ENCODE measurements at regions not wholly inside any gene's neighbourhood (a gene's known extent, or its start where the extent isn't known, plus 50 kb on each side); places are given as distances from the start of the nearest gene placed in this dataset.
"Not testable (repeated sequence)": the region's sequence is repeated elsewhere in the genome, so short reads cannot be mapped to it uniquely, and the experiment has no call there.

DNA sequence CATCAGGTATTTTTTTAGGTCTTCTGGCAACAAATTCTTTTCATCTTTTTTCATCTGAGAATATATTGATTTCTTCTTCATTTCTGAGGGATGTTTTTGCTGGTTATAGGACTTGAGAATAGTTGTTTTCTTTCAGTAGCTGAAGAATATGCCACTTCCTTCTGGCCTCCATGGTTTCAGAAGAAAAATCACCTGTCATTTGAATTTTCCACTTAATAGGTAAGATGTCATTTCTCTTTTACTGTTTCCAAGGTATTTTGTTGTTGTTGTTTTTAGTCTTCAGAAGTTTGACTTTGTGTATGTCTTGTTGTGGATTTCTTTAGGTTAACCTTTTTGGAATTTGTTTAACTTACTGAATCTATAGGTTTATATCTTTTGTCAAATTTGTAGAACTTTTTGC, 257.8 kb upstream of the AMIGO2 start:
- H3K4me3 Mint-ChIP-seq: no peak overlapping the region
- H3K4me1 Mint-ChIP-seq (ENCODE audit: low read depth): no peaks in the 10 kb centered on the region
- intact Hi-C loops (cut with micrococcal nuclease): no loop called here
- H3K27me3 Mint-ChIP-seq: no peaks in the 10 kb centered on the region
- peaks cover 25% of the 10 kb centered on the region for H3K9me3 Mint-ChIP-seq
- H3K27ac Mint-ChIP-seq: no peak overlapping the region
- no peaks in the 10 kb centered on the region for H3K36me3 Mint-ChIP-seq (ENCODE audit: low read depth)

DNA sequence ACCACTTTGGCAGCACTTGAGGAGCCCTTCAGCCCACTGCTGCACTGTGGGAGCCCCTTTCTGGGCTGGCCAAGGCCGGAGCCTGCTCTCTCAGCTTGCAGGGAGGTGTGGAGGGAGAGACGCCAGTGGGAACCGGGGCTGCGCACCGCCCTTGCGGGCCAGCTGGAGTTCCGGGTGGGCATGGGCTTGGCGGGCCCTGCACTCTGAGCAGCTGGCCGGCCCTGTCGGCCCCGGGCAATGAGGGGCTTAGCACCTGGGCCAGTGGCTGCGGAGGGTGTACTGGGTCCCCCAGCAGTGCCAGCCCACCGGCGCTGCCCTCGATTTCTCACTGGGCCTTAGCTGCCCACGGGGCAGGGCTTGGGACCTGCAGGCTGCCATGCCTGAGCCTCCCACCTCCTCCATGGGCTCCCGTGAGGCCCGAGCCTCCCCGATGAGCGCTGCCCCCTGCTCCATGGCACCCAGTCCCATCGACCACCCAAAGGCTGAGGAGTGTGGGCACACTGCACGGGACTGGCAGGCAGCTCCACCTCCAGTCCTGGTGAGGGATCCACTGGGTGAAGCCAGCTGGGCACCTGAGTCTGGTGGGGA, 253.6 kb upstream of the AMIGO2 start:
- H3K27me3 Mint-ChIP-seq; H3K36me3 Mint-ChIP-seq (ENCODE audit: low read depth); intact Hi-C loops (cut with micrococcal nuclease); H3K4me1 Mint-ChIP-seq (ENCODE audit: low read depth); H3K4me3 Mint-ChIP-seq; H3K27ac Mint-ChIP-seq: not testable (repeated sequence)
- peaks cover 22% of the 10 kb centered on the region for H3K9me3 Mint-ChIP-seq

DNA sequence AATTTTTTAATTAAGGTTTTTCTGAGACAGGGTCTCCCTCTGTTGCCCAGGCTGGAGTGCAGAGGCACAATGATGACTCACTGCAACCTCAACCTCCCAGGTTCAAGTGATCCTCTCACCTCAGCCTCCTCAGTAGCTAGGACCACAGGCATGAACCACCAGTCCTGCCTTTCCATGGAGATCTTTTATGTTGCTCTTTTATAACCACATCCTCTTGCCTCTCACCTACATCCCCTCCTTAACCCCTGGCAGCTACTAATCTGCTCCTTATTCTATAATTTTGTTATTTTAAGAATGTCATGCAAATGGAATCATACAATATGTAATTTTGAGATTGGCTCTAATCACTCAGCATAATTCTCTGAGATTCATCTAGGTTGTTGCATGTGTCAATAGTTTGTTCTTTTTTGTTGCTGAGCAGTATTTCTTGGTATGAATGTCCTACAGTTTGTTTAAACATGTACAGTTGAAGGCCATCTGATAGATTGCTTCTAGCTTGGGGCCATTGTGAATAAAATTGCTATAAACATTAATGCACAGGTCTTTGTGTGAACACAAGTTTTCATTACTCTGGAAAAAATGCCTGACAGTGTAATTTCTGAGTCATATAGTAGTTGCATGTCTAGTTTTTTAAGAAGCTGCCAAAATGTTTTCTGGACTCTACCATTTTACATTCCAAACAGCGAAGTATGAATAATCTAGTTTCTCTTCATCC, 249.2 kb upstream of the AMIGO2 start:
- Mint-ChIP-seq H3K4me1 (ENCODE audit: low read depth) (no peaks in the 10 kb centered on the region), H3K27ac (no peak overlapping the region), H3K9me3 (no peaks in the 10 kb centered on the region), H3K36me3 (ENCODE audit: low read depth) (no peaks in the 10 kb centered on the region), H3K4me3 (no peak overlapping the region), H3K27me3 (no peaks in the 10 kb centered on the region)
- intact Hi-C loops (cut with micrococcal nuclease): no loop called here

DNA sequence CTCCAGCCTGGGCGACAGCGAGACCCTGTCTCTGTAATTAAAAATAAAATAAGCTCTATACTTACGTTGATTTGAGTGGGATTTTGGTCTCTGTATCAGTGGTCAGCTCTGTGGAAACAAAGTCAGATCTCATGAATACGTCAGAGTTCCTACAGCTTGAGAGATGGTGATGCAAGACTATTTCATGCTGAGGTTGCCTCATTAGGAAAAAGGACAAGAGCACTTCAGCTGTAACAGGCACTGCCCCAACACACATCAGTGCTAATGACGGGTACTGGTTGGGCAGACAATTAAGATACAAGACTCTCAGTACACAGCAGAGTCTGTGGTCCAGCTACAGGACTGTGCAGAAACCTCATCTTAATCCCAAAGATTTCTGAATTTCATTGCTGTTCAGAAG, 246.4 kb upstream of the AMIGO2 start:
- no peak overlapping the region for H3K27ac Mint-ChIP-seq
- no peaks in the 10 kb centered on the region for H3K36me3 Mint-ChIP-seq (ENCODE audit: low read depth)
- peaks cover 12% of the 10 kb centered on the region for H3K4me1 Mint-ChIP-seq (ENCODE audit: low read depth)
- intact Hi-C loops (cut with micrococcal nuclease): no loop called here
- H3K4me3 Mint-ChIP-seq: no peak overlapping the region
- no peaks in the 10 kb centered on the region for H3K9me3 Mint-ChIP-seq
- H3K27me3 Mint-ChIP-seq: no peaks in the 10 kb centered on the region

DNA sequence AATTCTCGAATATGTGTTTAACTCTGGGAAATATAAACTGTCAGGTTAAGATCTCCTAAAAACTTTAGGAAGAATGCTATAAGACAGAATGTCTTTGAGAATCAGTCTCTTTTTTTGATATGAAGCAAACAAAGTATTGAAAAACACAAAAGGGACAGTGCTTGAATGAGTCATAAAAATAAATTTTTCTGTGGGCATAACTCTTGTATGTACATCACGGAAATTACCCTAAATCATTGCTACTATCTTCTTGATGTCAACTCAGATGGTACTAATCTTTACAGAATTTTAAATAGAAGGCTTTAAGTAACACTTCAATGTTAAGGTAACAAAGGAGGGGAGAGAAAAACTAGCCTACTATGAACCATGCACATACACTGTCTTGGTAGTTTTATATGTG, 244.0 kb upstream of the AMIGO2 start:
- Mint-ChIP-seq H3K4me3 (no peak overlapping the region), H3K27ac (no peak overlapping the region), H3K27me3 (no peaks in the 10 kb centered on the region), H3K36me3 (ENCODE audit: low read depth) (no peaks in the 10 kb centered on the region), H3K4me1 (ENCODE audit: low read depth) (peaks cover 28% of the 10 kb centered on the region), H3K9me3 (no peaks in the 10 kb centered on the region)
- intact Hi-C loops (cut with micrococcal nuclease): no loop called here

DNA sequence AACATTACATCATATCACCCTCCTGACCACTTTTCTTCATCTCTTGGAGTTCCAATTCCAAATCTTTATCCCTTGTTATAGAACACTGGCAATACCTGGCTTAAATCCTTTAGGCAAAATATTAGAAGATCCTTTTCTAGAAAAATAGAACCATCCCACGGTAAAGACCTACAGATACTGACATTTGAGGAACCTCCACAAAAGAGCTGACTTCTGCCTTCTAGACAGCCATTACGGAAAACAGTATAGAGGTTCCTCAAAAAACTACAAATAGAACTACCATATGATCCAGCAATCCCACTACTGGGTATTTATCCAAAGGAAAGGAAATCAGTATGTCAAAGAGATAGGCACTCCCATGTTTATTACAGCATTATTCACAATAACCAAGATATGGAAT, 241.7 kb upstream of the AMIGO2 start:
- Mint-ChIP-seq H3K4me1 (ENCODE audit: low read depth) (peaks cover 32% of the 10 kb centered on the region), H3K27ac (peak overlapping the region; percentile 75), H3K4me3 (no peak overlapping the region), H3K9me3 (no peaks in the 10 kb centered on the region), H3K36me3 (ENCODE audit: low read depth) (no peaks in the 10 kb centered on the region), H3K27me3 (no peaks in the 10 kb centered on the region)
- intact Hi-C loops (cut with micrococcal nuclease): loop anchor here (2.0 kb wide), 1 partner anchor 33 kb away; no protein-coding TSS in a partner anchor

DNA sequence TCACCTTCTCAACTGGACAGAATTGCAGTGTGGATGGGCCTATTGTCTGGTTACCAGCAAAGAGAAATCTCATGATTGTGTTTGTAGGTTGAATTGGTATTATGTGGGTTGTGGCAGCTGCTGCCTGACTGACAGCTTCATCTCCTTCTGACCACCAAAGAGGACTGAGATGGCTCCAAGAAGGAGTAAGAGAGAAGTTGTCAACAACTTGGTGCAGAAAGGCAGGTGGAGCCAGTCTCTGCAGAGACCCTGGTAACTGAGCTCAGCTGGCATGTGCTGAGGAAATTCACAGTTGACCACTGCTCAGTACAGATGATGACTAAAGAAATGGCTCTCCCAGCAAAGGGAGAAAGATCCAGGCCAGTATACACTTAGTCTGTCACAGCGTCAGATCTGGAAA, 240.0 kb upstream of the AMIGO2 start:
- H3K27ac Mint-ChIP-seq: peak overlapping the region; percentile 17
- H3K4me3 Mint-ChIP-seq: no peak overlapping the region
- H3K27me3 Mint-ChIP-seq: no peaks in the 10 kb centered on the region
- no peaks in the 10 kb centered on the region for H3K36me3 Mint-ChIP-seq (ENCODE audit: low read depth)
- intact Hi-C loops (cut with micrococcal nuclease): loop anchor here (2.0 kb wide), 1 partner anchor 35 kb away; no protein-coding TSS in a partner anchor
- no peaks in the 10 kb centered on the region for H3K9me3 Mint-ChIP-seq
- peaks cover 42% of the 10 kb centered on the region for H3K4me1 Mint-ChIP-seq (ENCODE audit: low read depth)

DNA sequence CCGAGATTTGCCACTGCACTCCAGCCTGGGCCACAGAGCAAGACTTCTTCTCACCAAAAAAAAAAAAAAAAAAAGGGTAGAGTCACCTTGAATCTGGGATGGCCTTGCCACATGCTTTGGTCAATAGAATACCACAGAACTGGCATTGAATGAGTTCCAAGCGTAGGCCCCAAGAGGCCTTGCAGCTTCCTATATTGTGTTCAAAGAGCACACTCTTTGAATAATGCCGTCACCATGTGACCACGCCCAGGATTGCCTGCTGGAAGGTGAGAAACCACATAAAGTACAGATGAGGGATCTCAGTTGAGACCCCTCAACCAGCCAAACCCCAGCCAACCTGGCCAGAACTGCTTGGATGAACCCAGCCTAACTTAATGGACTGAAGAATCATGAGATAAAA, 239.2 kb upstream of the AMIGO2 start:
- Mint-ChIP-seq H3K36me3 (ENCODE audit: low read depth) (no peaks in the 10 kb centered on the region), H3K9me3 (no peaks in the 10 kb centered on the region), H3K4me1 (ENCODE audit: low read depth) (peaks cover 50% of the 10 kb centered on the region), H3K27ac (peak overlapping the region; percentile 7), H3K27me3 (no peaks in the 10 kb centered on the region), H3K4me3 (no peak overlapping the region)
- intact Hi-C loops (cut with micrococcal nuclease): no loop called here

DNA sequence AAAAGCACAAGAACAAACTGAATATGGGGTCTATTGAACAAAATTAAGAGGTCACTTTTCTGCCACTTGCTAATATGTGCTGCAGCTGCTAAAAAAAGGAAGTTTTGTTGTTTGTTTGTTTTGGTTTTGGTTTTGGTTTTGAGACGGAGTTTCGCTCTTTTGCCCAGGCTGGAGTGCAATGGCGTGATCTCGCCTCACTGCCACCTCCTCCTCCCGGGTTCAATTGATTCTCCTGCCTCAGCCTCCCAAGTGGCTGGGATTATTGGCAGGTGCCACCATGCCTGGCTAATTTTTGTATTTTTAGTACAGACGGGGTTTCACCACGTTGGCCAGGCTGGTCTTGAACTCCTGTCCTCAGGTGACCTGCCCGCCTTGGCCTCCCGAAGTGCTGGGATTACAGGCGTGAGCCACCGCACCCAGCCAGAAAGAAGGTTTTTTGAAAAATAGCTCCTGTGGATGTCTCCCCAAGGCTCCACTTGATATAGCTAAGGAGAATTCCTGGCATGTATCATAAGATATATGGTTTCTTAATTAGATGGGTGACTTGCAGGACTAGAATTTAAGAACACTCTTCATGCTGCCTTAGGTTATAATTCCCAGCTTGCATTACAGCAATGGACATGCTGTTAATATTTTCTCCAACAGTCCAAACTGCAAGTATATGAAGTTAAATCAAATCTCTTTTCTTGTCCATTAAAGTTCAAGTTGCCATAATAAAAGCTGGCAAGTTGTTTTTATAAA, 237.6 kb upstream of the AMIGO2 start:
- peaks cover 65% of the 10 kb centered on the region for H3K4me1 Mint-ChIP-seq (ENCODE audit: low read depth)
- H3K4me3 Mint-ChIP-seq: peak overlapping the region; percentile 56
- no peaks in the 10 kb centered on the region for H3K27me3 Mint-ChIP-seq
- no peaks in the 10 kb centered on the region for H3K36me3 Mint-ChIP-seq (ENCODE audit: low read depth)
- no peaks in the 10 kb centered on the region for H3K9me3 Mint-ChIP-seq
- H3K27ac Mint-ChIP-seq: peak overlapping the region; percentile 89
- intact Hi-C loops (cut with micrococcal nuclease): no loop called here

DNA sequence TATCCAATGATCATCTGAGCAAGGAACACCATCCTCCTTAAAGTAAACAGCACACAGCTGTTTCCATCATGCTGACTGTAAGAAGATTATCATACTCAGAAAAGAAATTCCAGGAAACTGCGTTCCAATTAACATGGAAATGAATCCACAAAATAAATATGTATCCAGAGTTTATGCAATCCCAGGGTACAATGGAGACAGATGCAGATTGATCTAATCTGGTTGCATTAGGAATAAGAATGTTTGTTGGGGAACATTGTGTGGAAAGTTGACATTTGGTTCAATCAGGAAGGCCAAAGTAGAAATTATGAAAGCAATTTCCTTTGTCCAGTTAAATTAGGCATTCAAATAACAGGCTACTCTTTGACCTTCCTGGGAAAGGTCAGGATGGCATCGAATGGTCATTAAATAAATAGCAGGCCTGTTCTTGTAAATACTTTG, 236.9 kb upstream of the AMIGO2 start:
- H3K4me1 Mint-ChIP-seq (ENCODE audit: low read depth): peaks cover 58% of the 10 kb centered on the region
- H3K36me3 Mint-ChIP-seq (ENCODE audit: low read depth): no peaks in the 10 kb centered on the region
- no peaks in the 10 kb centered on the region for H3K9me3 Mint-ChIP-seq
- intact Hi-C loops (cut with micrococcal nuclease): no loop called here
- peak overlapping the region; percentile 89 for H3K27ac Mint-ChIP-seq
- H3K27me3 Mint-ChIP-seq: no peaks in the 10 kb centered on the region
- no peak overlapping the region for H3K4me3 Mint-ChIP-seq

DNA sequence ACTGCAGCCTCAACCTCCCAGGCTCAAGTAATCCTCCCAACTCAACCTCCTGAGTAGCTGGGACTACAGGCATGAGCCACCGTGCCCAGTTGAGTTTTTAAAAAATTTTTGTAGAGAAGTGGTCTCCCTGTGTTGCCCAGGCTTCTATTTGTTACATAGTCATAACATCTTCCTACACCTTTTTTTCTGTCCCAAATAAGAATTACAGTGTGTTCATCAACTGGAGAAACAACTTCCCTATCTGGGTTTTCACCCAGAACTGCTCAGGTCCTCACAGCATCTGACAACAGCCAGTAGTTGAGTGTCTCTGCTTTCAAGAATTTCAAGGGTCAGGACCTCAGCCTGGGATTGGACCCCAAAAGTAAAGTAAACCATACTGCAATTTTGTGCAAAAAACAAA, 235.2 kb upstream of the AMIGO2 start:
- Mint-ChIP-seq H3K9me3 (no peaks in the 10 kb centered on the region), H3K4me1 (ENCODE audit: low read depth) (peaks cover 47% of the 10 kb centered on the region), H3K4me3 (no peak overlapping the region), H3K27me3 (no peaks in the 10 kb centered on the region), H3K36me3 (ENCODE audit: low read depth) (no peaks in the 10 kb centered on the region), H3K27ac (peak overlapping the region; percentile 56)
- intact Hi-C loops (cut with micrococcal nuclease): no loop called here

DNA sequence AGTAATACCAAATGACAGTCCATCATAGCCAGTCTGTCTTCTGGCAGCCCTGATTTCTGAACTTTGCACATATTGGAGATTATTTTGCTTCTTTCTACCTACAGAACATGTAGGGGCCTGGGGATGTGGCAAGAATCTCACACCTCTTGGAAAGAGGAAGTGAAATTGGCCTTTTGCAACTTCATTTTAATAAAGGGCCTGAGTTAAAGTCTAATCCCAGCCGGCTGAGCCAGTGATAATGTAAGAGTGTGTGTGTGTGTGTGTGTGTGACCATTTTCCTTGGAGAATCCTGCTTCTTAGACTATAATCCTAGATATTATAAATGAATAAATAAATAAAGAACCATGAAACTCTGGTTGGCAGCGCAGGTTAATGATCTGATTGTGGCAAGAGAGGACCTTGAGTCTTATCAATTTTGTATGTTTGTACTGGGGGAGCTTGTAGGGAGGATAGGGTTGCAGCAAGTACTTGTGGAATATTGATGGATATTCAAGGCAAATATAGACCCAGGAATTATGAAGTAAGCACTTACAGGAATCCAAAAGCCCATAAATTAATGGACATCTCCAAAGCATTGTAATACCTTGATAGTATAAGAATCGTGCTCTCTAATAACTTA, 233.2 kb upstream of the AMIGO2 start:
- H3K36me3 Mint-ChIP-seq (ENCODE audit: low read depth): no peaks in the 10 kb centered on the region
- no peak overlapping the region for H3K4me3 Mint-ChIP-seq
- no peaks in the 10 kb centered on the region for H3K9me3 Mint-ChIP-seq
- no peaks in the 10 kb centered on the region for H3K27me3 Mint-ChIP-seq
- H3K4me1 Mint-ChIP-seq (ENCODE audit: low read depth): peaks cover 48% of the 10 kb centered on the region
- H3K27ac Mint-ChIP-seq: no peak overlapping the region
- intact Hi-C loops (cut with micrococcal nuclease): no loop called here

DNA sequence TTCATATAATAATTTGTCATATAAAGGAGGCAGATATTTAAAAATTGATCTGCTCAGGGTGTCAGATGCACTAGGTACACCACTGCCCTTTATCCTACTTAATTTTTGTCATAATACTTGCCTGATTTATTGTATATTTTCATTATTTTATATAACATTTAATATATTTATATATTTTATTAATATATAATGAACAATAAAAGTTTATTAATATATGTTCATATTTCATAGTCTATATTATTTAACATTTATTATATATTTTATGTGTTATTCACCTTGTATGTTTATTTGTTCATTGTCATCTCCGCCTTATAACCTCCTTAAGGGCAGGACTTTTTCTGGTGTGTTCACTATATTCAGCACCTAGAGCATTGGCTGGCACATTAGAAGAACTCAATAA, 232.4 kb upstream of the AMIGO2 start:
- intact Hi-C loops (cut with micrococcal nuclease): no loop called here
- Mint-ChIP-seq H3K36me3 (ENCODE audit: low read depth) (no peaks in the 10 kb centered on the region), H3K4me1 (ENCODE audit: low read depth) (peaks cover 56% of the 10 kb centered on the region), H3K27ac (no peak overlapping the region), H3K9me3 (no peaks in the 10 kb centered on the region), H3K4me3 (no peak overlapping the region), H3K27me3 (peaks cover 1% of the 10 kb centered on the region)

DNA sequence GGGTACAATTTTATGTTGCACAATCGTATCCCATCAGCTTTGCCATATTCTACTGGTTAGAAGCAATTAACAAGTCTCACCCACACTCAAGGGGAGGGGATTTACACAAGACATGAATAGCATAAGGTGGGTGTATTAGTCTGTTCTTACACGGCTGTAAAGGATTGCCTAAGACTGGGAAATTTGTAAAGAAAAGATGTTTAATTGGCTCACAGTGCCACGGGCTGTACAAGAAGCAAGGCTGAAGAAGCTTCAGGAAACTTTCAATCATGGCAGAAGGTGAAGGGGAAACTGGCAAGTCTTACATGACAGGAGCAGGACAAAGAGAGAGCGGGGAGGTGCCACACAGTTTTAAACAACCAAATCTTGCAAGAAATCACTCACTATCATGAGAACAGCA, 231.8 kb upstream of the AMIGO2 start:
- H3K27me3 Mint-ChIP-seq: peaks cover 7% of the 10 kb centered on the region
- H3K9me3 Mint-ChIP-seq: no peaks in the 10 kb centered on the region
- H3K36me3 Mint-ChIP-seq (ENCODE audit: low read depth): no peaks in the 10 kb centered on the region
- intact Hi-C loops (cut with micrococcal nuclease): no loop called here
- H3K4me3 Mint-ChIP-seq: no peak overlapping the region
- H3K4me1 Mint-ChIP-seq (ENCODE audit: low read depth): peaks cover 58% of the 10 kb centered on the region
- H3K27ac Mint-ChIP-seq: no peak overlapping the region

All from dendritic cell treated with granulocyte-macrophage colony-stimulating factor and Interleukin-4, amounts not matched to agents 40 ng/mL and 50 ng/mL, for 4 days (primary cell).